ENCODE measurements at regions not wholly inside any gene's neighbourhood (a gene's known extent, or its start where the extent isn't known, plus 50 kb on each side); places are given as distances from the start of the nearest gene placed in this dataset.

DNA sequence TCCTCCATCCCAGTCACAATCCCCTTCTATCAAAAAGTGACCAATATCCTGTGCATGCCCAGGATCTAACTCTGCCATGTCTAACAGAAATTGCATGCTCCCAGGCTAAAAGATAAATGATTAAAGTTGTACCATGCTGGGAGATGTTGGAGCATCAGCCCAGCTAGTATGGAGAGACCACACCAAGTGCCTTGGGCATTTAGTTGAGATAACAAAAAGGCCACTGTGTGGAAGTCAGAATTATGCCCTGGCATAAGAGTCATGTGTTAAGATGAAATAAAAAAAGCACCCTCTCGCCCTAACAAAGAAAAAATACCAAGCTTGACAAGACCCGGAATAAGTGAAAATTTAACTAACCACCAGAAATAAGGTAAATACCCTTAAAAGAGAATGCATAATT is 155.9 kb upstream of the CENPE start:
- TF ChIP-seq, protein P1, sequence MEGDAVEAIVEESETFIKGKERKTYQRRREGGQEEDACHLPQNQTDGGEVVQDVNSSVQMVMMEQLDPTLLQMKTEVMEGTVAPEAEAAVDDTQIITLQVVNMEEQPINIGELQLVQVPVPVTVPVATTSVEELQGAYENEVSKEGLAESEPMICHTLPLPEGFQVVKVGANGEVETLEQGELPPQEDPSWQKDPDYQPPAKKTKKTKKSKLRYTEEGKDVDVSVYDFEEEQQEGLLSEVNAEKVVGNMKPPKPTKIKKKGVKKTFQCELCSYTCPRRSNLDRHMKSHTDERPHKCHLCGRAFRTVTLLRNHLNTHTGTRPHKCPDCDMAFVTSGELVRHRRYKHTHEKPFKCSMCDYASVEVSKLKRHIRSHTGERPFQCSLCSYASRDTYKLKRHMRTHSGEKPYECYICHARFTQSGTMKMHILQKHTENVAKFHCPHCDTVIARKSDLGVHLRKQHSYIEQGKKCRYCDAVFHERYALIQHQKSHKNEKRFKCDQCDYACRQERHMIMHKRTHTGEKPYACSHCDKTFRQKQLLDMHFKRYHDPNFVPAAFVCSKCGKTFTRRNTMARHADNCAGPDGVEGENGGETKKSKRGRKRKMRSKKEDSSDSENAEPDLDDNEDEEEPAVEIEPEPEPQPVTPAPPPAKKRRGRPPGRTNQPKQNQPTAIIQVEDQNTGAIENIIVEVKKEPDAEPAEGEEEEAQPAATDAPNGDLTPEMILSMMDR (conservative IDR thresholded peaks at IDR 0.05 in 1 of 2, IDR thresholded peaks at IDR 0.05 in 1 of 2; ENCODE audit: extremely low read depth in 1 of 2, insufficient read depth in 1 of 2, low read depth in 1 of 2, low read length in 2 of 2) = no peak
- TF ChIP-seq EZH2 (IDR thresholded peaks at IDR 0.05; ENCODE audit: borderline replicate concordance, low read length) = no peak
